ENCODE measurements at regions not wholly inside any gene's neighbourhood (a gene's known extent, or its start where the extent isn't known, plus 50 kb on each side); places are given as distances from the start of the nearest gene placed in this dataset.

DNA sequence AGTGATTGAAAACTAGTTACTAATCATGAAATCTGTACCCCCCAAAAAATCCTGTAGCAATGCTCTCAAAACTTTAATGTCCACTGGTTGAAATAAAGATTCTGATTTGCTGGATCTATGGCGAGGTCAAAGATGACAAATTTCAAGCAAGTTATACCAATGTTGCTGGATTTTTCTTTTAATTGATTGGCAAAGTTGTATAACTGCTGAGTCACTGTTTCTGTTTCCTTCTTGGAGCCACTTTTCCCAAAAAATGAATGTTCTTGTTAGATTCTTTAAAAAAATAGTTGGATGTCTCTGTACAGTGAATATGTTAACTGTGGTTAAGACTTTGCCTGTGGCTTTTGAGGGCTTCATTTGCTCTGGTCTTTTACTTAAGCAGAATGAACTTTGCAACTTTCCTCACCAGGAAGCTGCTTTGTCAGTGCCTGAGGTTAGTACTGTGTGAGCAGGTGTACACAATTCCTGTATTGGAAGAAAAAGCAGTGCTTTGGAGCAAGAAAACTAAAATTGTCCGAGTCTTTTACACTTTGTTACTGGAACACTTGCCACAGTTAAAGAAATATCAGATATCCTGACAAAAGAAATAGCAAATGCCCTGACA, 1211.9 kb downstream of the MRPL39 start:
- TF ChIP-seq POLR2AphosphoS5 (IDR thresholded peaks at IDR 0.05; ENCODE audit: low read depth, low read length) (no peak), POLR2A (IDR thresholded peaks at IDR 0.05; ENCODE audit: low read depth, low read length) (no peak), TAF1 (IDR thresholded peaks at IDR 0.05; ENCODE audit: low read depth, low read length) (no peak), PAX5 (IDR thresholded peaks at IDR 0.05; ENCODE audit: insufficient read depth, low read length, severe bottlenecking) (no peak), POU2F2 (IDR thresholded peaks at IDR 0.05; ENCODE audit: low read depth, low read length) (no peak)
